Activated CD8-positive, alpha-beta memory T cell treated with anti-CD3 and anti-CD28 coated beads, Interleukin-2, amount 50 U/mL, for 4 hours (primary cell): ENCODE measurements at regions not wholly inside any gene's neighbourhood (a gene's known extent, or its start where the extent isn't known, plus 50 kb on each side); places are given as distances from the start of the nearest gene placed in this dataset.
A peak's percentile ranks its signal among the peaks of the same experiment; 100 is the strongest.

Source experiments
- DNase-seq: peaks from one replicate; pipeline ENCODE4 v3.0.0-alpha.2; 2020

DNA sequence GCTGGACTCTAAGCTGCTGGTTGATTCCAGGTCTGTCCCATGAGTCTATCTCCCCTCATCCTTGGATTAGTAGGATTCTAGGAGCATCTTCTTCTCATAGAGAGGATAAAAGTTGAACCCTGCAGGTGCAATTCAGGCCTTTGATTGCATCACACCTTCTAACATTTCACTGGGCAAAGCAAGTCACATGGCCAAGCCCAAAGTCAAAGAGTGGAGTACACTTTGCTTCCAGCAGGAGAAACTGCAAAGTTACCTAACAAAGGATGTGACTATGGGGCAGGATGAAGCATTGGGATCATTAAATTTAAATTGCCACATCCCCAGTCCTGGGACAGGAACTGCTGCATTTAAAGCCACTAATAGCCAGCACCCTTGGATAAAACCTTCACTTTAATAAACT lies 51.0 kb upstream of the EGFLAM start:
- no peak for DNase-seq

DNA sequence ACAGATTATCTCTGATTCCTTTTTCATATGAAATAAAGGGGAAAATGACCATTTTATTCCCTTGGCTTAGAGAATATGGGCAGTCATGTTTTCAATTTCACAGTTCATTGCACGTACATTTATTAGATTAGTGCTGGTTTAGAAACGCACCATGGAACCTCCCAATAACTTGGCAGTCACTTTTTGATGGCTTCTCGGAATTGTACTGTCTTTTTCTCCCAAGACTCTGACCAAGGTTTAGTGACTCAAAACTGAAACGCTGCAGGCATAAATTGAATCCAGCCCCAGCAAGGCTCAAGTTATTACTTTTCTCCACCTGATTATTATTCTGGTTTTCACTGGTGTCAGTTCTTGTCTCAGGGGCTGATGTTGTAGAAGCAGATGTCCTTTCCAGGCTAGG lies 55.6 kb upstream of the EGFLAM start:
- DNase-seq = no peak

GRCh38 chr5:38200872-38201557 lies 57.3 kb upstream of the EGFLAM start:
- DNase-seq = no peak

DNA sequence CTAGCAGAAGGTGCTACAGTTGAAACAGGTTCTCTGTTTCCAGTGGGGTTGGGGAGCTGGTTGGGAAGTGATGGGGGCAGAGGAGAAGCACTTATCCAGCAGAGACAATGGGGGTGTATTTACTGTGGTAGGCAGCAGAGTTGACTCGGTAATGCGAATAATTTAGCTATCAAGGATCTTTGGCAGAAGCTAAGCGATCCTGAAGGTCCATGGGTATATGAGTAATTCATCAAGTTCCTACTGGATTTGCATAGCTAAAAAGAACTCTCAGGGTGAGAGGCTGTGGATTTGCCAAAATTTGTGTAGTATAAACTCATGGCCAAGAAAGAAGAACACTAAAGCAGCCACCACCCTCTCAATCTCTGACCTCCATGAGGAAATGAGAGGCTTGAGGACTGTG lies 61.2 kb upstream of the EGFLAM start:
- DNase-seq = no peak

- peak; percentile 37 for DNase-seq
Observed at GRCh38 chr5:38193015-38193581, 65.3 kb upstream of the EGFLAM start.

- DNase-seq = no peak
Observed at GRCh38 chr5:38191693-38192092, 66.7 kb upstream of the EGFLAM start.

GRCh38 chr5:38190111-38190510 lies 68.2 kb upstream of the EGFLAM start:
- no peak for DNase-seq

- no peak for DNase-seq
Observed at GRCh38 chr5:38189081-38189504, 69.3 kb upstream of the EGFLAM start.

DNA sequence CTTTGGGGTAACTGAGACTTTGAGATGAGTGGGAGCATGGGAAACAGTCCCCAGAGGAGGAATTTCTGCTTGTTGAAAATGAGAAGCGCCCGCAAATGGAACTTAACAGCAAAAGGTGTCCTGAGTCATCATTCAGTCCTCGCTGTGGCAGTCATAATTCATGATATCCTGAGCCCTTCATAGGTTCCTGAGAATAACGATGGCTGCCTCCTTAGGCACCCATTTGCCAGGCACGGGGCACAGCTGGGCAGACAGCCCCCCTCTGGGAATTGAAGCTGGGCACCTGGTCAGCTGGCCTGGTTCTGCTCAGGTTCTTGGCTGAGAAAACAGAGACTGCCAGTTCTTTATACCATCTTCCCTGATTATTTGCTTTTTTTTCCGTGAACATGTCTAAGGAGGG lies 69.8 kb upstream of the EGFLAM start:
- no peak for DNase-seq

- no peak for DNase-seq
Observed at GRCh38 chr5:38187532-38187931, 70.8 kb upstream of the EGFLAM start.

GRCh38 chr5:38184627-38185026 lies 73.7 kb upstream of the EGFLAM start:
- DNase-seq = no peak

DNA sequence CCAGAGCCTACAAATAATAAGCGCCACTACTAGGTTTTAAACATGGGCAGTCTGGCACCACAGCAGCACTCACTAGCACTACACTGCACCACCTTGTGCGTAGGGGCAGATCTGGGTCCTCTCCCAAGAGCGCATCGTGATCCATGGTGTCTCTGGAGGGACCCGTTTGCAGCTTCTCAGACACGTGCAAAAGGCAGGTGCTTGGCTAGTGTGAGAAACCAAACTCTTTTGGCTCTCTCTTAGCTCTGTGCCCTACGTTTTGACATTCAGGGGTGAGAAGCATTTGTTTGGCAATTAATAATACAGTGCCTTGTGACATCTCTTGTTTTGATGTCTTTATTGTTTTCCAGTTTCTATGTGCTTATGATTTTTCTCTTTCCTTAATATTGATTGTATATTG lies 75.4 kb upstream of the EGFLAM start:
- no peak for DNase-seq

- no peak for DNase-seq
Observed at GRCh38 chr5:38168029-38168428, 90.3 kb upstream of the EGFLAM start.

- DNase-seq = no peak
Observed at GRCh38 chr5:38167562-38167996, 90.8 kb upstream of the EGFLAM start.

DNA sequence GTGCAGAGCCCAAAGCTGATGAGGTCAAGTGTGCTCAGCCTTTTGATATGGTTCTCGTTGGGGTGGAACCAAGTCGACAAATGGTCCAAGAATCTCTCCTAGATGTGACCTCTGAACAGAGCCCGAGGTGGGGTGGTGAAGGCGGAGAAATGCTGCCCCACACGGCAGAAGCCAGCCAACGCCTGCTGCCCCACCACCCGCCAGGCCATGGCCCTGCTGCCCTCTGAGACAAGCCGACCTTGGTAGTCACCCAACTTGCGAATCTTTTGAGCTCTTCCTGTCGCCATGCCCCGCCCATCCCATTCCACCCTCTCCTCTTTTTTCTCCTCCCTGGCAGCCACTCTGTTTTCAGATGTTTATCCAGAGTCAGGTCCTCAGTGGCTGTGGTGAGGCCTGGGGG lies 91.5 kb upstream of the EGFLAM start:
- no peak for DNase-seq

DNA sequence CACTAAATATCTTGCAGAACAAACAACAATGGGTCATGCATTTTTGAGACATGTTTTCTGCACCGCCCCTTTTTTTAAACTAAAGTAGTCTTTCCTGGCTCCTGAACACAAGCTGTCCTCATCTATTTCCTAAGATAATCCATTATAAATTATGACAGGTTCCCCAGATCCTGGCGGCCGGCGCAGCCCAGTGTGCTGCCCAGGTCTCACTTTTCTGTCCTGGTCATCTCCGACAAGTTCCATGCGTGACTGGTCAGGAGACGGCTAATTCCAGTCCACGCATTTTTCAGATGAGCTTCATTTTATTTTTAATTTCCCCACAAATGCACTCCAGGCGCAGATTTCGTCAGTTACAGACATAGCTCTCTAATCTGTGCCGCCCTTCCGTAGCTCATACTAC lies 92.9 kb upstream of the EGFLAM start:
- DNase-seq = no peak

DNA sequence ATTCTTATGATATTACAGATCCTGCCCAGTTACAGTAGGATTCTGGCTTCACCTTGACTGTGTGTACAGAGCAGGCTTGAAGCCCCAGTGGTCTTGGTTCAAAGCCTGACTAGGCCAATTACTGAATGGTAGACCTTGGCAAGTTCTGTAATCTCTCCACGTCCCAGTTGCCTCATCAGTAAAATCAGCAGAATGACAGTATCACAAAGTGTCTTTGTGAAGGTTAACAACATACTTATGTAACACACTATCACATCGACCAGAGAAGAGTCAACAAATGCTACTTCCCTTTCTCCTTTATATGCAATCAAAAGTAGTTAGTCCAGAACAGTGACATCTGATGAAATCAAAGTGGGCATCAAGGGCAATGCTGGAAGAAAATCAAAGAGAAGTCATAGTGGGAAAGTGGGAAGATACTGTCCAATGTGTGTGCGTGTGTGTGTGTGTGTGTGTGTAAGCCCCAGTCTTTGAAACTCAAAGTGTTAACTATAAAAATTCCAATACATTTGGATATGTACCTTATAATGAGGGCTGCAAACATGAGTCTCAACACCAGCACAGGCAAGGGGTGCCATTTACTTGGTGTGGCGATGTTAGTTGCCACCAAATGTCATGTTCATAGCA lies 93.5 kb upstream of the EGFLAM start:
- no peak for DNase-seq

GRCh38 chr5:38163636-38164237 lies 94.6 kb upstream of the EGFLAM start:
- DNase-seq = no peak

GRCh38 chr5:38162625-38163024 lies 95.7 kb upstream of the EGFLAM start:
- no peak for DNase-seq

- no peak for DNase-seq
Observed at GRCh38 chr5:38157024-38157423, 101.3 kb upstream of the EGFLAM start.

DNA sequence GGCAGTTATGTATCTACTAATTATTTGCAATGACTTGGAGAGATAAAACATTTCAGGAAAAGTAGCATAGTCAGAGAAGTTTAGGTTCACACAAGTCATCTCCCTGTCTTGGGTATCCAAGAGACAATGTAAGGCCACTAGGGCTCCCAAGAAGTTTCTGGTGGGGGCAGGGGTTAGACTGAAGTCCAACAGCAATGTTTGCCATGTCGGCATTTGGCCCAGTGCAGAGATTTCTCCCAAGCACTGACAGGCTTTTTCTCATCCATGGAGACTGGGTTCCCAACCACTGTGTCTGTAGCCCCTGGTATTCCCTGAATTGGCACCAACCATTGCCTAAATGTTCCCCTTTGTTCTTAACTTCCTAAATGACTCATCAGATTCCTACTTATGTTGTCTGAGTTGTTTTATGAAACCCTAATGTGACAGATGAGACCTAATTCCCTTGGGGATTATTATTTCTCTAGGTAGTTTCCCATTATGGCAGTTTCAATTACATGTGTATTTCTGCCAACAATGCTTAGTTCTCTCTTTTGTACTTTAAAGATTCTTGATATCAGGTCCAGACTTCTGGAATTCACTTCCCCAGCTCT lies 103.6 kb upstream of the EGFLAM start:
- DNase-seq = no peak

GRCh38 chr5:38151878-38152277 lies 106.5 kb upstream of the EGFLAM start:
- no peak for DNase-seq

- no peak for DNase-seq
Observed at GRCh38 chr5:38149815-38150195, 108.6 kb upstream of the EGFLAM start.
